ENCODE measurements at regions not wholly inside any gene's neighbourhood (a gene's known extent, or its start where the extent isn't known, plus 50 kb on each side); places are given as distances from the start of the nearest gene placed in this dataset.
"Not testable (repeated sequence)": the region's sequence is repeated elsewhere in the genome, so short reads cannot be mapped to it uniquely, and the experiment has no call there.

GRCh38 chr9:62058155-62058554, 868.3 kb downstream of the SPATA31A7 start:
- not testable (repeated sequence) for TF ChIP-seq CTCF (optimal IDR thresholded peaks at IDR 0.05 in 1 of 3, IDR thresholded peaks at IDR 0.05 in 1 of 3, conservative IDR thresholded peaks at IDR 0.05 in 1 of 3; ENCODE audit: extremely low read depth in 1 of 3, insufficient read depth in 2 of 3, low read length in 3 of 3); EZH2 (IDR thresholded peaks at IDR 0.05; ENCODE audit: low read length)
